GM19239 (cell line): ENCODE measurements at regions not wholly inside any gene's neighbourhood (a gene's known extent, or its start where the extent isn't known, plus 50 kb on each side); places are given as distances from the start of the nearest gene placed in this dataset.

Experiments used
- DNase-seq: peaks from one replicate; pipeline ENCODE4 v3.0.0; 2011; ENCODE audit warnings: low spot score; ENCODE audit not compliant: insufficient read length
- FAIRE-seq: peaks from 2 replicates; lab custom pipeline; 2011; peaks lifted over from hg19 to GRCh38; lab: Jason Lieb, UNC

DNA sequence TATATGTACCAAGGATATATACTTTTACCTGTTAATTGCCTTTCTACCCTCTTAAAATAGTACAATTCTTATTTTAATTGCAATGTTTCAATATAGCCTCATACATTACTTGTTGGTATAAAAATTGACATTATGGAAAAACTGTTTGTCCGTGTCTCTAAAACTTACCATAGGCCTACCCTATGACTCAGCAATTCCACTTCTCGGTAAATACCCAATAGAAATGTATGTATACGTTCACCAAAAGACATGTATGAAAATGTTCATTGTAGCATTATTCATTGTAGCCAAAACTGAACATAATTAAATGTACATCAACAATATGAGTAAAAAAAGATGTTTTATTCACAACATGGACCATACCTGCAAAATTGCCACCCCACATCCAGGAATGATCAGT lies 679.2 kb upstream of the UBE2E2 start:
- FAIRE-seq: no peak

DNA sequence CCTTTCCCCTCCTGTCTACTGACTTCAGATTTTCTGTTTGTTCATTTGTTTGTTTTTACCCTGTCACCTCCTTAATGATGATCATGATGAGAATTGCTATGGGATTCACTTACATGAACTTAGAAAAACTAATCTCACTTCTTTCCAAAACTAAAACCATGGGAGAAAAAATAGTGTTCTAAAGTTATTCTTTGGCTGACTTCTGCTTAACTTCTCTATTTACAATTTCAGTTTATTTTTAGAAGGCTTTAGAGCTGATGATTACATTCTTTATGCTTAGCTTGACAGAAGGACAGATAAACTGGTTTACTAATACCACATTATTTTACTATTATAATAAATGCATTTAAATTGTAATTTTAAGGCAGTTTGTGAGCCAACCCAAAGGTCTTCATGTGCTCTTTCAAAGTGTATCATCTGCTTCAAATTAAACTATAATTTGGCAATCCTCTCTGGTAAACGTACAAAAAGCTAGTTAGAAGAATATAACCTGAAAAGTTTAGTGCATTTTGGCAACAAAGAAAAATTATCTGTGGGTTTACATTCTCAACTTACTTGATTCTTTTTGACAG lies 676.8 kb upstream of the UBE2E2 start:
- DNase-seq (no peak), FAIRE-seq (no peak)

More for the DNA sequence above, 679.2 kb upstream of the UBE2E2 start:
- no peak for DNase-seq

DNA sequence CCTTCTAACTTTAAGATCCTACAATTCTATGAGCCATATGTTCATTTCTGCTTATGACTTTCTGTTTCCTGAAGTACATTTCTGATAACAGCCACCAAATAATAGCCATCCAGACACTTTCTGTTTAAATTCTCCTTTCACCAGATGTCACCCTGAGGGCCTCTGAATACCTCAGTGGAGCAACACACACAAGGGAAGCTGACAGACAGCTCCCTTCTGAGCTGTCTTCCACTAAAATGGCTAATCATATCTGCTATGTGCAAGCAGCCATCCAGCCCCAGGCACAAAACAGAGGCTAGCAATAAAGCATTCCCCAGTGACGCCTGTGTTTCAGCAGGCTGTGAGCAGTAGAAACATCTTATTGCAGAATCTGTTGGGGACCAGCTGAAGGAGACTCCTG lies 666.6 kb upstream of the UBE2E2 start:
- no peak for DNase-seq
- no peak for FAIRE-seq

DNA sequence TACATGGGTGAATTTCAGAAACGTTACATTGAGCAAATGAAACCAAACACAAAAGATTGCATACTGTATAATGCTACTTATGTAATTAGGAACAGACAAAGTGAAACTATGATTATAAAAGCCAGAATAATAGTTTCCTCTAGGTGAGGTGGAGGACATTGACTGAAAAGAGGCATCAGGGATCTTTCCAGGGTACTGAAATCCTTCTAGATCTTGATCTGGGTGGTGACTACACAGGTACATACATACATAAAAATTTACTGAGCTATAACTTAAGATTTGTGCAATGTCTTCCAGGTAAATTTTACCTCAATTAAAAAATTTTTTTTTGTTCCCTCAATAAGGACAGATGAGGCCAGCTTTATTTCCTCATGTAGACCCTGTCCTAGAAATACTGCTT lies 665.6 kb upstream of the UBE2E2 start:
- DNase-seq: no peak
- FAIRE-seq: no peak

DNA sequence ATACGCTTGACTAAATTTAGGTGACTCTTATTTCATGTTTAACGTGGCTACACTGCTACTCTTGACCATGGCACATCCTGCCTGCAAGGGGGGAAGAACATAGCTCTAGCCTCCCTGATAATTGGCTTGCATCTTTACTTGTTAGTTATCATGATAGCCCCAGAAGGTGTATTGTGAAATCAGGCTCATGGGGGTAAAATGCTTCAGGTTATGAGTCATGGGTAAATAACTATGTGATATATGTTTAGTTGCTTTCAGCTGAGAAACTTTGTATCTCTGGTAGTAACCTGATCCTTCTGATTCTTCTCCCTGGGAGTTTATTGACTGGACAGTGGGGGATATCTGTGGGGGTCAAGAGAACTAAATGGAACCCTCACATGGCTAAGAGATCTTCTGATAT lies 660.8 kb upstream of the UBE2E2 start:
- FAIRE-seq (no peak), DNase-seq (no peak)

DNA sequence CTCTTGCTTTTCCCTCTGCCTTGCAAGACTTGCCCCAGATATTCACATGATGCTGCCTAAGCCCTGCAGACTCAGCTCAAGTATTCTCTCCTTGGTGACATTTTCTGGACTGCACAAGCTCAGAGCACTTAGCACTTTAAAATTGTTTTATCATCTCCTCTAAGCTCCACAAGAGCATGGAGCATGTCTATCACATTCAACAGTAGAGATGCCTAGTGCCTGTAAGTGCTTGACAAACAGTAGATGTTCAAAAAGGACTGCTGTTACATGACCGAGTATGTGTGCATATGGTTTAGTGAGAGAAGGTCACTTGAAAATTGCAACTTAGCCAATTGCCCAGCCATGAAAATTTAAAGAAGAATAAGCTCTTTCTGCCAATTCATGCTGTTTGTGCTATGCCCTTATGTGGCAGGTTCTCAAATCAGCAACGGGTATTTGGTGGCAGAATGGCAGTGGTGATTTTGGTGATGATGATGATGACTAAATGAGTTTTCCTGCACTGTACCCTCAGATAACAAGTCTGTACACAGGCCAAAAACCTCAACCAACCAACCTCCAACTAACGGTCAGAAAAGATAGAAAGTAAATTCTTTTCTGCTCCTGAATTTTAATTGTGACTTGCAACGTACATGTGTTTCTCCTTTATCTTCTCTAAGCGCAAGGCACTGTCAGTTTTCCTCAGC lies 647.2 kb upstream of the UBE2E2 start:
- DNase-seq: no peak
- no peak for FAIRE-seq

DNA sequence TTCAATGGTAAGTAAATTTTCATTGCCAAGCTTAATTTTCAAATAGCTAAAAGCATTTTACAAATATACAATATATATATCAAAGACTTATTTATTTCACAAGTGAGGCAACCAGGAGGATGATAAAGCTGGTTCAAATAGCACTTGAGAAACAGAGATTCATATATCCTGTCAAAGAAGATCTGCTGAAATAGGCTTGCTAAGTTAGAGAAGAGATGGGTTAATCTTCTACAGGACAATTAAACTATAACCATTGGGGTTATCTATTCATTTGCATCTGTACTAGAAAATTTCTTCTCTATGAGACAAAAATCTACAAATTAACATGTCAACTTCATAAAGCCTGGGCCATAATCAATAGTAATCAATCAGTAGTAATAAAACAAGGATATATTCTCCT lies 637.7 kb upstream of the UBE2E2 start:
- DNase-seq (no peak), FAIRE-seq (no peak)

DNA sequence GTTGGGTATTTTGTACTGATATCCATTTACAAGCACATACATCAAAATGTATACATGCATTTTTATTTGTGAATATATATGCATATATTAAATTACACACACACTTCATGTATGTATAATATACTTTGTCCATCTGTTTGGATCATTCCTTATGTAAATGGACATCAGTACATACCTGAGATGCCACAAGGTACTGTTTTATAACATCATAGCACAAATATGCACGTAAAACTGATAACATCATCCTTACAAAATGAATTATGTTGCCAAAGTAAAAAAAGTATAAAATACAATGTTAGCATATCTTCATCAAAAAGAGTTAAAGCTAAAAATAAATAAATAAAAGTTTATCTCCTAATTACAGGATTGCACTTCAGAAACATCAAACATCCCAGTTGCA lies 634.8 kb upstream of the UBE2E2 start:
- FAIRE-seq (no peak), DNase-seq (no peak)

DNA sequence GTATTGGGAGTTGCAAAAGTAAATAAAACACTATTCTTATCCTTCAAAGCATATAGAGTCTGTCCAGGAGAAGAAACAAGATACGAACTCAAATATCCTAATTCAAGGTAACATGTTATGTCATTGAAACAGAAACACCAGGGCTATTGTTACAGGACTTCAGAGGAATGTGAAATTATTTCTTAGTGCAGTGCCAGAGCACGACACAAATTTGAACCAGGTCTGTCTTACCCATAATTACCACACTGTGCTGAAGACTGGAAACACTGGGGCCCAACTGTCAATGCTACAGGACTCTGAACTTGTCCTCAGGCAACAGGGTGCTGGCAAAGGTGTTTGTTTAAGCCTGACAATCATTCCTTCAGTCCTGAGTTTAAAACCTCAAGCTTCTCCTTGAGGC lies 633.6 kb upstream of the UBE2E2 start:
- no peak for DNase-seq
- FAIRE-seq: no peak

DNA sequence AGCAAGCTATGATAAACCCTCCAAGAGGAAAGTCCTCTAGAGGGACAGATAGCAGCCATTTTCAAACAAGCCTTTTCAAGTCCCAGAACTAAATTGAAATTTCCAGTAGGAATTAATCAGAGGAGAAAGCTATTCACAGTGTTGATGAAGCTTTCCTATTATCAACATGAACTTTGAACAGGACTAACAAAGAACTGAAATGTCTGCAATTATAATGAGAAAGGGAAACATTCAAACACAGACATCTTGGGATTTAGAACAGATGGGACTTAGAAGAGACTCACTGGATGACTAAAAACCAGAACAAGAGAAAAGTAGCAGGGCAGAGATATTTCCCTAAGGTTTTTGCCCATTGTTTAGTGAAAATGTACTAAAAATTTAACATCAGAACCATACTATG lies 622.1 kb upstream of the UBE2E2 start:
- FAIRE-seq (no peak), DNase-seq (no peak)

DNA sequence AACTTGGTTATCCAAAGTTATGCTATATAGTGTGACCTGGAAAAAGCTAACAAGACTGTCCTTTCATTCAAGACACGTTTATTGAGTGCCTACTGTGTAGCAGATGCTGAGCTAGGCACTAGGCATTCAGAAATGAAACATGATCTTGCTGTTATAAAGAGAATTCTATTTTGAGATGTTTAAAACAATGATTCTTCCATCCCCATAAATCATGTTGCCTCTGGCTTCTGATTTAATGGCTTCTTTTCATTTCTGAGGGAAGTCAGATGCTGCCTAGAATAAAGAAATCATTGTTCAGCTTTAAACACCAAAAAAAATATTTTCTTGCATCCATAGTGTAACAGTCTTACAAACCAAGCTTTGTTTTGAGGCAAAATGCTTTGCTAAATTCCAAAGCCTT lies 620.9 kb upstream of the UBE2E2 start:
- DNase-seq (no peak), FAIRE-seq (no peak)

DNA sequence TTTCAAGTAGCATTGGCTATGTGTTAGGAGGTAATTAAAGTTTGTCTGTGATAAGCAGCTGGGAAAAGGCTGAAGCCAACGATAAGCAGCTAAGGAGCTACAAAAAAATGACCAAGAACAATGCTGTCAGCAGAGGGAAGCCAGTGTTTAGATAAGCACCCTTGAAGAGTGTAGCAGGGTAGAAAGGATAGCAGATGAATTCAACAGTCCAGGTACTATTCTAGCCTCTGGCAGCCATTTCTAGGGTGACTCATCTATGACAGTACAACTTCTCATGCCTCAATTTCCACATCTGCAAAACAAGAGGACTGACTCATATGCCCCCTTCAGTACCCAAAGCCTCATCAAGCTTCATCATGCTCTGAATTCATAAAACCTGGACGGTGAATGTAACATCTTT lies 617.6 kb upstream of the UBE2E2 start:
- no peak for FAIRE-seq
- DNase-seq: no peak

DNA sequence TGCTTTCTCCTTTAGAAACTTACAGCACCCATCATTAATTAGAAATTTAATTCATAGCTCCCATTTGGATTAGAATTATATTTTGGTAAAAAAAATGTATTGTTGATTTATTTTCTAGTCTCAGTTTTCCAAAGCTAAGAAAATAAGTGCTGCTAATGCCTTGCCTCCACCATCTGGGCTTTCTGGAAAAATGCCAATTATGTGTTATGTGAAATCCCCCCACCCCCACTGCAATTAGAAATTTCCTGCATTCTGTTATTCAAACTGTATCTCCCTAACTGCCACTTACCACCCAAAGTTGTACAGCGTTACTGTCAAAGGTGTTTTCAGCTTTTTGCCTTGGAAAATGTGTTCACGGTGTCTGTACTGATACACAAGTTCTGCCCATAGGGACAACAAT lies 617.2 kb upstream of the UBE2E2 start:
- FAIRE-seq (no peak), DNase-seq (no peak)

DNA sequence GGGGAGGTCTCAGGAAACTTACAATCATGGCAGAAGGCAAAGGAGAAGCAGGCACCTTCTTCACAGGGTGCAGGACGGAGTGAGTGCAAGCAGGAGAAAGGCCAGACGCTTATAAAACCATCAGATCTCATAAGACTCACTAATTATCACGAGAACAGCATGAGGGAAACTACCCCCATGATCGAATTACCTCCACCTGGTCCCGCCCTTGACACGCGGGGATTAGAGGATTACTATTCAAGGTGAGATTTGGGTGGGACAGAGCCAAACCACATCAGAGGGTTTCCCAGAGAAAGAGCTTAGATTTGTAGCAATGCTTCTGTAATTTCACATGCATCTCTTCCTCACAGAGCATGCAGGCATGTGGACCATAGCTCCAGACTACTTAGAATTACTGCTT lies 615.7 kb upstream of the UBE2E2 start:
- no peak for DNase-seq
- no peak for FAIRE-seq

DNA sequence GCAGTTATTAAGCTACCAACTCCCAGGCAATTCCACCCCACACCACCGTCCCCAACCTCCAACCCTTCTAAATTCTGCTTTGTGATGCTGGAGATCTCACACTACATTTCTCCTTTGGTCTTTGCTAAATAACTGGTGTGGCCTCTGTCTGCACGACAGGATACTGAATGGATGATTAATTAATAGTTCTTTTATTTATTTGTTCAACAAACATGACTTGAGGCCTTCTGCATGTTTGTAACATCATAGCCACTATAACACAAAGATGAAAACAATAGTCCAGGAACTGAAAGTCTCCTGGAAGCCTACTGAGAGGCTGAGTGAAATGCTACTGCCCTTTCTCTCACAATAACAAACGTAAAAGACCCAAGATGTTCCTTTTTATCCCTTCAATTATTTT lies 609.5 kb upstream of the UBE2E2 start:
- DNase-seq: no peak
- no peak for FAIRE-seq

DNA sequence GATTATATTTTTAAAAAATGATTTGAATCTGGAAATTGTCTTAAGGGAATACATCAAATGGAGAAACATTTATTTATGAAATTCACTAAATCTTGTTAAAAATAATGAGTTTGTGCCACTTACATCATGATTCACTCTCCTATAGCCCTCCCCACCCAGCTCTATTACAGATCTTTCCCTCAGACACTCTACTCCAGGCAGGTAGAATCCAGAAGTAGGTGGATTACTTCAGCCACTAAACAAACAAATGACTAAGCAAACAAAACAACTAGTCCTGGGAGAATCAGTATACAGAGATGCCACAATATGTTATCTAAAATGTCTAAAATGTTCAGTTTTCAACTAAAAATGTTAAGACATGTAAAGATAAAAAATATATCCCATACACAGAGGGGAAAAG lies 608.1 kb upstream of the UBE2E2 start:
- no peak for DNase-seq
- no peak for FAIRE-seq

DNA sequence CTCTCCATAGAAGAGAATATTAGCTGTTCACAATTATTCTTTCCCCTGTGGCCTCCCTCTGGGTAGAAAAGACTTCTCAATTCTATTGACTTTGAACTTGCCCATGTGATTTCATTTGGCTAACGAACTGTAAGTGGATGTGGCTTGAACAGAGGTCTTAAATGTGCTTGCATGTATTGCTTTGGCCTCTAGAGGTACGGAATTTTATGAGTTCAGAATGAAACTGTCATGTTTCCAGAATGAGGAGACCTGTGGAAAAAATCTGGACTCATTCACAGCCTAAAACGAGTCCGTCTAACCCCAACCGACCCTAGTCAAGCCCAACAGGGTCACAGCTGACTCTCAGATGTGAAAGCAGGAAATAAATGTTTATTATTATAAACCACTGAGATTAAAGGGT lies 596.7 kb upstream of the UBE2E2 start:
- DNase-seq (no peak), FAIRE-seq (no peak)

DNA sequence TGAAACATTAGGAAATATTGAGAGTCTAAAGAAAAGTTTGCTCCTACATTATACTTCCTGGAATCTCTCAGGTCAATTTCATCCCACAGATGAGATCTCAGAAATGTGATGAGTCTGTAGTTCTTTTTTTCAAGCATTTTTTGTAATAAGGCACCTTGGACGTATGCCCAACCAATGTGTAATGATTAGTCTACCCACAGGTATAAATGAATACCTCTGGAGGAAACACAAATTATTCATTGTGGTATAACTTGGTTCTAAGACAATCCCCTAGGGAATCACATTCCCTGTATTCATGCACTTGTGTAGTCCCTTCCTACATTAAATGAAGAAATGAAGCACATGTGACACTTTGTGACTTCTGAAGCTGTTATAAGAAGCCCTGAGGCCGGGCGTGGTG lies 596.2 kb upstream of the UBE2E2 start:
- no peak for DNase-seq

DNA sequence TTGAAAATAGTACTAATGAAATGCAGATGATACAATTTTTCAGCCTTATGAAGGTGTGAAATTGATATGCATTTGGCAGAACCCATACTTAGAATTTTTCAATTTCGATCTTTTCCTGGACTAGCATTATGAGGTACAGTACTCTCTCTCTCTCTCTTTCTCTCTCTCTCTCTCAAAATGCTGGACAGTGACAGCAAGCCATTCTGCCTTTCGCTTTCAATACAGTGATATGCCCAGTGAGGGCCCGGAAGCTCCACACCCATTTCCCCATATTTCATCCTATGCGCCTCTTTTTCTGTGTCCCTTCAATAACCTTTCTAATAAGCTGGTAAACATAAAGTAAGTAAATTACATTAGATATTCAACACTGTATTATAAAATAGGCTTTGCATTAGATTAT lies 595.0 kb upstream of the UBE2E2 start:
- FAIRE-seq: no peak
- DNase-seq: no peak

More for the DNA sequence above, 596.2 kb upstream of the UBE2E2 start:
- no peak for FAIRE-seq

DNA sequence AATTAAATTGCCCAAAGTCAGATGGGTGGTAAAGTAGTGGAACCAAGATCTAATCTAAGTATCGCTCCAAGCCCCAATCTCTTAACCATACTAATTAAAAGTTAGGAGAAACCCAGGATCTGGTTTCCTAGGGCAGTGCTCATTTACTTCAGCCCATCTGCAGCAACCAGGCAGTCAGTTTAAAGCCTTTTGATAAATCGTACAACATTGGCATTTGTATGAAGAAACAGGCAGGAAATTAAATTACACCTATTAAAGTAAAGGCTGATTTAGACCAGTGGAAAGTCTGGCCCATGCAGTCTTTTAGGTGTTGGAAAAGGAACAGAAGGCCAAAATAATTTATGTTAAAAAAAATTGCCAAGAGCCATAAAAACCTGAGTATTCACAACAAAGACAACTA lies 594.4 kb upstream of the UBE2E2 start:
- no peak for DNase-seq
- no peak for FAIRE-seq

DNA sequence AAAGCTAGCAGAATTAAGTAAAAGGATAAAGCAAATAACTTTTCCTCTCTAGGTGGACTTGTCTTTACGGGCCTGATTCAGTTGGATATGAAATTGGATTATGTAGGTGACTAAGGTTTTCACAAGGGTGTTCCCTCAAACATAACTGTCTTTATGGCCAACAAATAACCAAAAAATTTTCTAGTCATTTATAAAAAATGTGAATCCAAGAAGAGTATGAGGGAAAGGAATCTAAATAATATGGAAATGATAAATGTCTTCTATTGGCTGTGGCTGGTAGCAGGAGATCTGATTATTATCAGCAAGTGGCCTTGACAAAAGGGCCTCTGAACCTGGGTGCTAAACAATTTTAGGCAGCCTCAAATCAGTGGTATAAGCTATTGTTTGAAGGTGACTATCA lies 594.0 kb upstream of the UBE2E2 start:
- FAIRE-seq (no peak), DNase-seq (no peak)

DNA sequence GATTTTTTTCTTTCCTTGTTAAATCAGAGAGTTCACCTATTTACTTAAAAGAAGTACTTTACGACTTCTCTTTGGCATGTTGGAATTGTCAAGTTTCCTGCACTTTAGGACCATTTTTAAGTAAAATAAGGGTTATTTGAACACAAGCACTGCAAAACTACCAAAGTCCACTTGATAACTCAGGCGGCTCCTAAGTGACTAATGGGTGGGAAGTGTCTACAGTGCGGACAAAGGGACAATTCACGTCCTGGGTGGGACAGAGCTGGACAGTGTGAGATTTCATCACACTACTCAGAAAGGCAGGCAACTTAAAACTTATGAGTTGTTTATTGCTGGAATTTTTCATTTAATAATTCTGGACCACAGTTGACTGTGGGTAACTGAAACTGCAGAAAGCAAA lies 590.2 kb upstream of the UBE2E2 start:
- DNase-seq (no peak), FAIRE-seq (no peak)
